Skin epidermis (tissue), 12 donors: ENCODE measurements at regions not wholly inside any gene's neighbourhood (a gene's known extent, or its start where the extent isn't known, plus 50 kb on each side); places are given as distances from the start of the nearest gene placed in this dataset.
"Not testable (repeated sequence)": the region's sequence is repeated elsewhere in the genome, so short reads cannot be mapped to it uniquely, and the experiment has no call there.

Source experiments
- H3K27ac ChIP-seq, 21 experiments: fragments of 200-600 bp; sonication (generic) in 11 of 21; one replicate each; pipeline ENCODE4 v1.5.0; 2020; ENCODE audit warnings: mild to moderate bottlenecking in 3 of 21, inconsistent platforms in 2 of 21, moderate library complexity in 2 of 21
- H3K4me3 ChIP-seq, 7 experiments: fragments of 200-600 bp; sonication (generic) in 2 of 7; one replicate each; pipeline ENCODE4 v1.5.0; 2020; ENCODE audit warnings: inconsistent platforms in 2 of 7, mild to moderate bottlenecking in 2 of 7, moderate library complexity in 1 of 7

DNA sequence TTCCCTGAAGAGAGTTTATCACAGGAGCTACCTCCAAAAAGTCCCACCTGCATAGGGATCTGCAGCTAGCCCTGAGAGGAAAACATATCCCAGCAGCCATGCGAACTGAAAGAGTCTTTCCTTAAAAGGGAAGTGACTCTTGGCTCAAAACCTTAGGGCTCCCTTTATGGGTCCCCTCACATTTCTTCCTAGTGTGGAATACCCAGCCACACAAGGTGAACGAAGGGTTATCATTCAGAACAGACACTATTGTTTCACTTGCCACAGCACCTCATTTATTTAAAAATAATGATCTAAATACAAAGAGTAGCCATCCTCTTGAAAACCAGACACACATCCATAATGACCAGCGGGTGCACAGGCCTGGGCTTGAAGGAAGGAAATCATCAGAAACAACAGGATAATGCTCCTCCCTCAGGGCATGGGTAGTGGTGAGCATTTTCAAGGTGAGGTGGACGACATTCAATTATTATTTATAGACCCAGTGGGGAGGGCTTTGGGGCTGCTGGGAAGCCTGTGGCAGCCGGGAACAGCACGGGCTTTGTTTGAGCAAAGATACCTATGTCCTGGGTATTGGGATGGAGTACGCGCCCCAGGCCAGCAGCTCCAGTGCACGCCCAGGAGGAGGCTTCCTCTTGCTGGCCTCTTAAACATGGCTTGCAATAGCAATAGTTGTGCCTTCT, 119.0 kb upstream of the ITGA6 start:
- no peak overlapping the region for H3K4me3 ChIP-seq
- H3K27ac ChIP-seq: peak overlapping the region in 5 of 21 experiments; percentile 10 to 36 (median 26)

DNA sequence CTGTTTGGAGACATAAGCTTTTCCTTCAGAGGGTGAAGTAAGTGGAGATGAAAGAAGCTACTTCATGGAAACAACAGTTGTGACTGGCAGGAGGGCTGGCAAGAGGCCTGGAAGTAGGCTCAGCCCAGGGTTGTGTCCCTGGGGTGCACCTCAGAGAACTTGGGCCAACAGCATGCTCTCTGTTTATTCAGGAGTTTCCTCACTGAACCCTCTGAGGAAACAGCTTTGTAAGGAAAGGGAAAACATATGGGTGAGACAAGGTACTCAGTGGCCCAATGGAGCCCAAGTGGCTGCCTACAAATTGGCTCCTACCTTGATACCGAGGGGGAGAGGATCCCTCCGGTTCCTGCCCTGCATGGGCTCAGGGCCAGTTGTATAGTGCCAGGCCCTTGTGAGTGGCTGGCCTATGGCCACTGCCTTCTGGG, 115.5 kb upstream of the ITGA6 start:
- Histone ChIP-seq H3K27ac (peak overlapping the region in 2 of 21 experiments; percentile 61 to 68), H3K4me3 (no peak overlapping the region)

DNA sequence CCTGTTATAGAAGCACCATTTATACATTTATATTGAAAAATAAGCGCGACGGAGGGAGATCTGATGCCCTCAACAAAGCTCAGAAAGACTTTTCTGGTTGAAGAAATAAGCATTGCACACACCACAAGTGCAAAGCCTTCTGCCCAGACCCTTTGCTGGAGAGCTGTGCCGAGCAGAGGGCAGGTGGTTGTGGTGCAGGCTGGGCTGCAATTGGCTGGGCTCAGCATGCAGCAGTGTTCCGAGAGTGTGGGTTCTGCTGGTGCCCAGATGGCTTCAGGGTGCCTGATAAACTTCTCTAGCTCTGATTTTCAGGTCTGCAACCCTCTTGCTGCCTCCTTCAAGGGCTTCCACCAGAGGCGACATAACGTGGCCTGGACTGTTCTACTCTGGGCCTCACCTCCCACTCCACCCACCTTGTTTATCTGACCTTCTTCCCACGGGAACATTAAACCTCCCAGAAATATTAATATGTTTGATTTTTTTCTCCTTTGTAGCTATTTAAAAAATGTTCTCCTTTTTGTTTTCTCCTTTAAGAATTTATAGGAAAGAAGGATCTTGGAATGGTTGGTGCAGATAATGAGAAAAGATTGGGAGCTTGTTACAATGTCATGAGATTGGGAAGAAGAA, 113.6 kb upstream of the ITGA6 start:
- Histone ChIP-seq H3K4me3 (no peak overlapping the region), H3K27ac (no peak overlapping the region)

DNA sequence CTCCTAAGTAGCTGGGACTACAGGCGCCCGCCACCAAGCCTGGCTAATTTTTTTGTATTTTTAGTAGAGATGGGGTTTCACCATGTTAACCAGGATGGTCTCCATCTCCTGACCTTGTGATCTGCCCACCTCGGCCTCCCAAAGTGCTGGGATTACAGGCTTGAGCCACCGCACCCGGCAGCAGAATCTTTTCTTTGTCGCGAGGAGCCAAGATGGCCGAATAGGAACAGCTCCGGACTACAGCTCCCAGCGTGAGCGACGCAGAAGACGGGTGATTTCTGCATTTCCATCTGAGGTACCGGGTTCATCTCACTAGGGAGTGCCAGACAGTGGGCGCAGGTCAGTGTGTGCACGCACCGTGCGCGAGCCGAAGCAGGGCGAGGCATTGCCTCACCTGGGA, 112.3 kb upstream of the ITGA6 start:
- H3K27ac ChIP-seq, H3K4me3 ChIP-seq: not testable (repeated sequence)

DNA sequence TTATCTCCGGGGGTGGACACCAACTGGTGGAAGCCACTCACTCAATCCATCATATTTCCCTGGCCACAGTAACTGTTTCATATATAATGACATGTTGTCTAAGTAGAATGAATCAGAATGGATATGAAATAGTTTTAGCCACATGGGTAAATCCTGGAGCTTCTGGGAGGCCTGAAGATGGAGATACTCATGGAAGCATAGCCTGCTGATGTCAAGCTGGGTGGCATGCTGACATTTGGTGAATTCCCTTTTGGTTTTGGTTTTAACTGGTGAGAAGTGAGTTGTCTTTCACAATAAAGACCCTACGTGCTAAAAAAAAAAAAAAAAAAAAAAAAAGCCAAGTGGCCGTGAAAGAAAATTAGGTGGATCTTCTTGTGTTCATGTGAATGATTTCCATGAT, 105.3 kb upstream of the ITGA6 start:
- Histone ChIP-seq H3K4me3 (no peak overlapping the region), H3K27ac (no peak overlapping the region)

DNA sequence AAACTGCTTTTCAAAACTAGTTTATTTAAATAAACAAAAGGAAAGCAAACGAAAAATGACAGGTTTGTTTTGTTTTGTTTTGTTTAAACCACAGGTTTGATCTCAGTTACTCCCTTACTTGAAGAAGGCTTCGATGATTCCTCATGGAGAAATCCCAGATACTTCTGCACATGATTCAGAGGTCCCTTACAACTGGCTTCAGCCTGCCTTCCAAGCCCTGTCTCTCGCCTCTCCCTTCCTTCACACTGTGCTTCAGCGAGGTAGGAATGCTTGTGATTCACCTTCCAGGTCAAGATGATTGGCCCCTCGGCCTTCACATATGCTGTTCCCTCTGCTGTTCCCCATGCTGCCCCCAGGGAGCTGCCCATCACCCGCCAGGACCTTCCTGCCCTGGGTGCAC, 104.1 kb upstream of the ITGA6 start:
- Histone ChIP-seq H3K27ac (no peak overlapping the region), H3K4me3 (no peak overlapping the region)

DNA sequence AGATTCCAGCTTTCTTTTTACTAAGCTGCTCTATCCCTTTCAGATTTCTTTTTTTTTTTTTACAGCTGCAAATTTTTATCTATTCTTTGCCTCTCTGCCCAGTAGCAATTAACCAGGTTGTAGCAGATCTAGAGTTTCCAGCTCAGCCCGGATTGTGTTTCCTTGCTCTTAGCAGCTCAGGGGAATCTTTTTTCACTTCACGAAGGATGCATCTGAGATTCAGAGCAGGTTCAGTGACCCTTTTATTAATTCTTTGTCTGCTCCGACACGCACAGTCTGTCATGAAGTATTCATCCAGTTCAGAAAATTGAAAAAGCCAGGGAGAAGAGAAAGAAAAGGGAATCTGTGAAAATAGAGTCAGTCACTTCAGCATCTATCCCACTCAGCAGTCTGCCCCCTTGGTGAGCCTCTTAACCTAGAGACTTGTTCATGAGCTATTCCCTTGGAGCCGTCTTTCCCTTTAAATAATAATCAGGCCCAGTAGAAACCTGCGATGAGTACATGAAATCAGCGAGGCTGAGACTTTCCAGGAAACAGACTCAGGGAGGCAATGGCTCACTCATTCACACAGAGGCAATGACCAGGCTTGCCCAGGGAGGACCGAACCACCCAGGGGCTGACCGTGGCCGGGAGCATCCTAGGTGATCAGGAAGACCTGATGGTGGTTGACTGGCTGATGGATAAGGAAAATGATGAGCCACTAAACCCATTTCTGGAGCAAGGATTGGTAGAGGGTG, 103.4 kb upstream of the ITGA6 start:
- Histone ChIP-seq H3K4me3 (no peak overlapping the region), H3K27ac (no peak overlapping the region)

DNA sequence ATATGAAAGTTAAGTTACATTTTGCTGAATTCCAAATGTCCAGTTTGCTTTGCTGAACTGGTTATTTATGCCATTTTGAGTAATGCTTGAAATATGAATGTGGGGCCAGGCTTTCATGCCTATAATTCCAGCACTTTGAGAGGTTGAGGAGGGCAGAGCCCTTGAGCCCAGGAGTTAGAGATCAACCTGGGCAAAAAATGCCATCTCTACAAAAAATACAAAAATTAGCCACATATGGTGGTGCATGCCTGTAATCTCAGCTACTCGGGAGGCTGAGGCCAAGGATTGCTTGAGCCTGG, 101.2 kb upstream of the ITGA6 start:
- no peak overlapping the region for H3K27ac ChIP-seq
- H3K4me3 ChIP-seq: no peak overlapping the region

DNA sequence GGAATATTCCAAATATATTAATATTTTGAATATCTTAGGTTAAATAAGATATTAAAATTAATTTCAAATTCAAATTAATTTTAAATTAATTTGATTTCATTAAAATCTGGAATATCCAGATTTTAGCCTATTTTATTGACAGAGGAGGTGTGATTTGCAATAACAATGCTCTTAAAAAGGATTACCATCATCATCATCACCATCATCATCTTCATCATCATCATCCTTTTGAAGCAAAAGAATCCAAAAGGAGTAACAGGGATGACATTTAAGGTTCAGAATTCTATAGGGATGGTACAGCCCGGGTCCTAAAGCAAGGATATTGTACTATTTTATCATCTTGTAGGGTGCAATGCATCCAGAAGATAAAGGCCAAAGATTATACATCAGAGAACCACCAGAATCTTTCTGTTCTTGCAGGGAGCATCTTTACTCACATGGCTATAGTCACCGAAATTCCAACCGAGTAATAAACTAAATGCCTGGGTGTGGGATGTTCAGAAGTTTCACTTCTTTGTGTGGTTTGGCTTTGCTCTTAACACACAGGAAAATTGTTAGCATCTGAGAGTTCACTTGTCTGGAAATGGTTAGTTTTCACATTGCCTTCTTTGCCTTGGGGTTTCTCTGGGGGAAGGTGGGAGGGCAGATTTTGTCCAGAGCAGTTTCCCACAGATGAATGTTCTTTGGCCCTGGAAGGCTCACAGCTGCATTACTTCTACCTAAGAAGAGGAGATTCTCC, 99.1 kb upstream of the ITGA6 start:
- H3K27ac ChIP-seq: no peak overlapping the region
- H3K4me3 ChIP-seq: no peak overlapping the region

DNA sequence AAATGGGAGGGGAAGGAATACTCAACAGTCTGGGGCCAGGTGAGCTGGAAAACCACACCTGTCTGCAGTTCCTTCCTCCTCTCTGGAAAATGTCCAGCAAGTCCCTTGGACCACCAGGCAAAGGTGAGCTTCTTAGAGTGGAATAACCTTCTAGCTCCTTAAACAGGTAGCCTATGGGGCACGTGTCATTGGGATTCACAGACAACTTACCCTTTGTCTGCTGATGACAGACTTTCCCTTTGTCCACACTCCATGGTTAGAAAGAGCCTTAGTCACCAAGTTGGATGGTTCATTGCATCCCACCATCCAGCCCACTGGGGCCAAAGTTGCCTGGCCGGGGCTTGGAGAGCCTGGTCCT, 98.0 kb upstream of the ITGA6 start:
- no peak overlapping the region for H3K4me3 ChIP-seq
- H3K27ac ChIP-seq: peak overlapping the region in 5 of 21 experiments; percentile 8 to 57 (median 40)

DNA sequence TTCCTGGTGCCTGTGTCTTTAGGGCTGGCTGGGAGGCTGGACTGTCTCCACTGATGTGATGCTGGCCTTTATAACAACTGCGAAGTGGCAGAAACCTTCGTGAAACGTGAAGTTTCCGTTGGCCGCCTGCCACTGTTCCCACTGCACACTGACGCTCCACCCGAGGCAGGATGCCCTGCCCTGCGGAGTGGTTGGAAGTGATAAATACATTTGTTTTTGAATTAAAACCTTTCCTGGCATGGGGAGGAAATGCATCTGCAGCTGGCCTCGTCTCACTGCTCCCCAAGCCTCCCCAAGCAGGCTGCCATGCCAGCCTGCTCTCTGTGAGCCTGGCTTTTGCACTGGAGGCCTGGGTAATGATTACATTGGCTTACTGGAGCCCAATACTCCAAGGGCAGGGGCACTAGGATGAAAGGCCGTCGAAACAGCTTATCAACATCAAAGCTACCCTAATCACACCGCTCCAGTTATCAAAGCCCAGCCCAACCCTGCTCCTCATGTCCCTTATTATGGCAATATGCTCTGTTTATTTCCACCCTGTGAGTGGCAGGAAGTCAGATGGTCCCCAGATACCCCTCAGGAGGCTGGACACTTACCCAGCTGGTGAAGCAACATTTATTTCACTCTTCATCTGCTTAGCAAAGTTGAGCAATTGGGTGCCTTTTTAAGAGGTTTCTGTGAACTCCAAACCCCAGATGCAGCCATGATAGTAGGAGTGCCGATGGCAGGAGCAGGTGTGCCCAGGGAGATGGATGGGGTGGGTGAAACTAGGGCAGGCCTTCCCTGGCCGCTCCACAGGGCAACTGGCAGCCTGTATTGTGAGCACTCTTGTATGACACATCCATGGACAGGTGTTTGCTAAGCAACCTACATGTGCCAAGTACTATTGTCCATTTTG, 97.4 kb upstream of the ITGA6 start:
- H3K27ac ChIP-seq: peak overlapping the region in 5 of 21 experiments; percentile 8 to 69 (median 42)
- H3K4me3 ChIP-seq: no peak overlapping the region

DNA sequence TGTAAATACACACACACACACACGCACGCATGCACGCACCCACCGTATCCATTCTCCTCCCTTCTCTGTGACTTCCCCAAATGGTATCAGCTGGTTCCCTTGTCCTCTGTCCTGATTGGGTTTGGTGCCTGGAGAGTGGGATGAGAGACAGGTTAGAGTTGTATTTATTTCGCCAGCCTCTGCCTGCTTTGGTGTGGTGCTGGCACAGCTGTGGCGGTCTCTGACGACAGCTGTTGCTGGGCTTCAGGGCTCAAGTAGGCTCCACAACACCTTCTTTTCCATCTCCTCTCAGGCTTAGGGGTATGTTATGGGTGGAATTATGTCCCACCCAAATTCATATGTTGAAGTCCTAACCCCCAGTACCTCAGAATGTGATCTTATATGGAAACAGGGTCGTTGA, 94.9 kb upstream of the ITGA6 start:
- Histone ChIP-seq H3K27ac (no peak overlapping the region), H3K4me3 (no peak overlapping the region)

DNA sequence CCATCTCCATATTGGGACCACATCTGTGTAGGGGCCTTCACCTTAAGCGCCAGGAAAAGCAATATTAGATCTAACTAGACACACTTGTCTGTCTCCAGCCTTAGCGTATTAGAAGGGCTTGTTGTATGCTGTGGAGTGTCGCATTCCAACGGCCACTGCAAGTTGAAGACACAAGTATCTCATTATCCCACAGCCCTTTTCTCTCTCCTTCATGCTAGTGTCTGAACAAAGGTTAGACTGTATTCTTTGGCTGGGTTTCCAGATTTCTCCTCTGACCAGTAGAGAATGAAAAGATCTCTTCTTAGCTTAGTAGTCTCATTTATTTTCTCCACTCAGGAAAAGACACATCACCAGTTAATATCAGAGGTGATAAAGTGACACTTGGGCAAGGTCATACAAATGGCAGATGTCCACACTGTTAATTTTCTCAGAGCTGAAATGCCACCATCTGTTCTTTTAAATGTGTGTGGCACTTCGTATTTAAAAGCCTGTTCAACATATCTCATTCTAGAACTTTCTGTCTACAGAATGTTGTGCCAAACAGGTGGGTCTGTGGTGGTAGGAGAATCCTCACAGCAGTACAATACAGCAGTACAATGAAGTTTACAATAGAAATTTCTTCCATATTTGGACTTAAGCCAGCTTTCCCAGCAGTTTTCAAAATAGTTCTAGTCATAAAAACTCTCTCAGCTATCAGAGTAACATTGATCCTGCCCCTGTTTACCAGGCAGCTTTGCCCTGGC, 94.0 kb upstream of the ITGA6 start:
- Histone ChIP-seq H3K27ac (peak overlapping the region in 1 of 21 experiments; percentile 5), H3K4me3 (no peak overlapping the region)

DNA sequence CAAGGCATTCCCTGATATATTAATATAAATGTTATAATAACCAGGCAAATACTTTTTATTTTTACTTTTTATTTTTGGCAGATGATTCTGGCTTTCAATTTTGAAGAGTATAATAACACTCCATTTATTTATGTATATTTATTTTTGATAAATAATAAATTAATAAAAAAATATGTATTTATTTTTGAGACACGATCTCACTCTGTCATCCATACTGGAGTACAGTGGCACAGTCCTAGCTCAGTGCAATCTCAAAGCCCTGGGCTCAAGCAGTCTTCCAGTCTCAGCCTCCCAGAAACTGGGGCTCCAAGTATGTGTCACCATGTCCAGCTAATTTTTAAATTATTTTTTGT, 93.4 kb upstream of the ITGA6 start:
- H3K27ac ChIP-seq: no peak overlapping the region

DNA sequence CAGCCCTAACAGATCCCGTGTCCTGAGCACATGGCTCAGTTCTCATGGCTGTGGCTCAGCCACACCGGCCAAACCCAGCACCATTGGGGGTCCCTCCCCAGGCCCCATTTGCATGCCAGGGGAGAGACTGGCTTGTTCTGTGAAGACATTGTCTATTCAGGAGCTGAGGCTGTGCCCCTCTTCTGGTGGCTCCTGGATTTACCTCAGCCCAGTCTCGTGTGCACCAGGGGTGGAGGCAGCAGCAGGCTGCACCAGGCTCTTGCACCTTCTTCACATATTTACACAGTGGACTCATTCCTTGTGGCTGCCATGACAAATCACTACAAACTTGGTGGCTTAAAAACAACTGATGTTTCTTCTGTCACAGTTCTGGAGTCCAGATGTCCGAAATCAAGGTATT, 92.4 kb upstream of the ITGA6 start:
- H3K4me3 ChIP-seq: no peak overlapping the region
- no peak overlapping the region for H3K27ac ChIP-seq

More for the DNA sequence above, 93.4 kb upstream of the ITGA6 start:
- H3K4me3 ChIP-seq: no peak overlapping the region

DNA sequence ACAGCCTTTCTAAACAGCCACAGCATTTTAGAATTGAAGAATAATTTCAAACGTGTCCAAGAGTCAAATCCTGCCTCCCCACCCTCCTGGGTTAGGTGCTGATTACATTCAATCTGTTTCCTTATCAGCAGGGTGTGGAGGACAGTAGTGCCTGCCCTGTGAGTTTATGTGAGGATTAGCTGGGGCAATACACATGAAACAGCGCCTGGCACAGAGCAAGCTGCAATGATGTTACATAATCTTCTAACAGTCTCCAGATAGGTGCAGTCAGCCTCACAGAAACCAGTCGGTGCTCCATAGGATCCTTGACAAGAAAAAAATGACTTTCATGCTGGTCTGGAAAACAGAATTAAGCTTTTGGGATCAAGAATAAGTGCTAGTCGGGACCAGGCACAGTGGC, 91.7 kb upstream of the ITGA6 start:
- Histone ChIP-seq H3K27ac (no peak overlapping the region), H3K4me3 (no peak overlapping the region)

DNA sequence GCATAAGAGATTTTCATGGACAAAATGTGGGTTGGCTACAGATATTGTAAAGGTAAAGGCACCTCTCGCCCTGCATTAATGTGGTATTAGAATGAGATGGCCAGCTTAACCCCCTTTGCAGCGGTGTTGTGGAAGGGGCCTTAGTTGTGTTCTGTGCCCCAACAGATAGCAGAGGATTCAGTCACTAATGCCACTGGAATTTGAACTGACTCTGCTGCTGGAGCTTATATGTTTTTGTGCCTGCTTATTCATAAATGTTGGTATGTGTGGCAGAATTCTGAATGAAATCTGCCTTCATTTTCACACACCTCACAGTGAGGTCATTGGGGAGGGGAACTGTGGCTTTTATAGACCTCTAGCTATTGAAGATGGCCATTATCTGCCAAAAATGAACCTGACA, 90.7 kb upstream of the ITGA6 start:
- Histone ChIP-seq H3K4me3 (no peak overlapping the region), H3K27ac (no peak overlapping the region)

DNA sequence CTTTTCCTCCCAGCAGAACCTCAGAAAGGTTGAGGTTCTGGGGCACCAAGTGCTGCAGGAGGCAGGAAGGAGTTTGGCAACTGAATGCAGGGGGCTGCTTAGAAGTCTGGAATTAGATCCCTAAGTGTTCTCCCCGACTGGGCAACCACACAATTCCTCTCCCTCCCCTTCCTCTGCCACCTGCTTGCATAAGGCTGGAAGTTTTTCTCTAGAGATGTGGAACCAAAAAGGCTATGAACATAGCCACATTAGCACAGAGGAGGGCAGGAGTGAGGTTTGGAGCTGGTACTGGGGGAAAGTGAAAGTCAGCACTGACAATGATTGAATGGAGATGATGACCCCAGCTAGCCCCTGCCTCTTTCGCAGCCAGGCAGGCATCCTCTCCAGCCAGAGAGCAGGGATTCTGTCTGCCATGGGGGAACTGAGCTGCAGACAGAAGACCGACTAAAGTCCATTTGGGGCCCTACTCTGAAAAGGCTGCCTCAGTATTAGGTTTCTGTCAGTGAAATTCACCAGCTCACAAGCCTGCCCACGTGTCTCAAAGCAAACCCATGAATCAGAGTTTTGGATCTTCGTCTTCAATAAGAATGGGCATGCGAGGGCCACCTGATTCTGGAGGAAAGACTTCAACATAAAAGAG, 87.9 kb upstream of the ITGA6 start:
- Histone ChIP-seq H3K27ac (peak overlapping the region in 3 of 21 experiments; percentile 9 to 45 (median 26)), H3K4me3 (no peak overlapping the region)
